ENCODE measurements at regions not wholly inside any gene's neighbourhood (a gene's known extent, or its start where the extent isn't known, plus 50 kb on each side); places are given as distances from the start of the nearest gene placed in this dataset.

DNA sequence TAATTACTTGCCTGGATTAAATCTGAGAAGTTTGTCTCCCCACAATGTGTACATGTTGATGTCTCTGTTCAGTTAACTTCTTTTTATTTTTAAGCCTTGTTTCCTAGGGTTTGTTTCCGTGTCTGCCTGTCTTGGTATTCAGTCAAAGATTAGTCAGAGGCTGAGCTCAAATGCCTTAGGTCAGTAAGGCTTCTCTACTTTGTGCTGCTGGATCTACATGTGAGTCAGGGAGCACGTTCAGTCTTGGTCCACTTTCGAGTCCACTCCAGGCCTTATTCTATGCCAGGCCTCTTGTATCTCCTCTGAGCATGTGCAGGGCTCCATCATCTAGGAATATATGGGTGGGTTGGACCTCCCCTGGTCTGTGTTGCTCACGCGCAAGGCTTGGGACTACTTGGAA, 93.3 kb upstream of the FZD8 start:
- no peaks in the 10 kb centered on the region for H3K27me3 ChIP-seq
- no peaks in the 10 kb centered on the region for H3K36me3 ChIP-seq
- H3K27ac ChIP-seq: no peak overlapping the region
- H3K9me3 ChIP-seq: no peaks in the 10 kb centered on the region
- TF ChIP-seq POLR2A (IDR thresholded peaks at IDR 0.05) (no peak), EP300 (IDR thresholded peaks at IDR 0.05) (no peak), CTCF (IDR thresholded peaks at IDR 0.05) (no peak), POLR2AphosphoS5 (IDR thresholded peaks at IDR 0.05) (no peak)
- 84% methylated on average over 5 of the region's 5 CpGs for WGBS
- no peak overlapping the region for H3K4me3 ChIP-seq
- no peaks in the 10 kb centered on the region for H3K4me1 ChIP-seq
- no peak for DNase-seq (ENCODE audit: low spot score in 2 of 2)

DNA sequence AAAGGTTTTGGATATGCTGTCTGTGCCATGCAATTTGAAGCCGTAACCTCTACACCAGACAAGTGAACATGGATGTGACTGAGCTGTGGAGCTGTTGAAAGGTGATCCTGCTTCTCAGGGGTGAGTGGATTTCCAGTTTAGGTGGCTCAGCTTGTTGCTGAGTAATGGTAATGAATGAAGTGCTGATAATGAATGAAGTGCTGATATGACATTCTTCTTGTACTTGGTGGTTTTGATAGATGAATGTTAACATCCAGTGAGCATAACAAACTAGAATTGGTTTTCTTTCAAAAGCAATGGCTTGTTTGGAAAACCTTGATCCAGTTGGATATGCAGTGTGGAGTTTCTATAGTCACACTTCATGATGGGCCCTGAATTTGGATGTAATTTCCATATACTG, 89.7 kb upstream of the FZD8 start:
- Histone ChIP-seq H3K27me3 (no peaks in the 10 kb centered on the region), H3K9me3 (no peaks in the 10 kb centered on the region), H3K4me1 (no peaks in the 10 kb centered on the region), H3K4me3 (no peak overlapping the region), H3K36me3 (no peaks in the 10 kb centered on the region), H3K27ac (no peak overlapping the region)
- WGBS: 76% methylated on average over 1 of the region's 1 CpG
- TF ChIP-seq CTCF (IDR thresholded peaks at IDR 0.05) (no peak), POLR2AphosphoS5 (IDR thresholded peaks at IDR 0.05) (no peak), EP300 (IDR thresholded peaks at IDR 0.05) (no peak), POLR2A (IDR thresholded peaks at IDR 0.05) (no peak)
- DNase-seq (ENCODE audit: low spot score in 2 of 2): no peak

- Histone ChIP-seq H3K27ac (no peak overlapping the region), H3K36me3 (no peaks in the 10 kb centered on the region), H3K4me1 (no peaks in the 10 kb centered on the region), H3K4me3 (no peak overlapping the region), H3K27me3 (no peaks in the 10 kb centered on the region), H3K9me3 (no peaks in the 10 kb centered on the region)
- DNase-seq (ENCODE audit: low spot score in 2 of 2): no peak
- TF ChIP-seq POLR2A (IDR thresholded peaks at IDR 0.05) (no peak), POLR2AphosphoS5 (IDR thresholded peaks at IDR 0.05) (no peak), CTCF (IDR thresholded peaks at IDR 0.05) (no peak), EP300 (IDR thresholded peaks at IDR 0.05) (no peak)
- 73% methylated on average over 5 of the region's 5 CpGs for WGBS
Observed at GRCh38 chr10:35728341-35728740, 86.2 kb upstream of the FZD8 start.

DNA sequence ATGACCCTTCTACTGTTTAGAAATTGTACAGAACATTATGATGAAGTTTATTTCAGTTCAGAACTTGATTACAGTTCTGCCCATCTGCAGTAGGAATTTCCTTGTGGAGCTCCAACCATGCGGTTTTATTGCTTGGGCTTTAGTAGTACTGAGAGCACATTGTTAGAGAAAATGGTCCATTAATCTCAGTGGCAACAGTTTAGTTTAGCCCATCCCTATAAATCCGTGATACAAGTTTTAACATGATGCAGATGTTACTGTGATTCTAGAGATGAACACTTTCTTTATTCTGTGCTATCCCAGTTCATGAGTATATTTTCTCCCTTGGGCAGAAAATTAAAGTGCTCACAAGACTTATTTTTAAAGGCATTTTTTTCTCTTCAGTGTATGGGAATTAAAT, 84.8 kb upstream of the FZD8 start:
- DNase-seq (ENCODE audit: low spot score in 2 of 2): no peak
- Histone ChIP-seq H3K27ac (no peak overlapping the region), H3K9me3 (no peaks in the 10 kb centered on the region), H3K27me3 (no peaks in the 10 kb centered on the region), H3K4me3 (no peak overlapping the region), H3K4me1 (no peaks in the 10 kb centered on the region), H3K36me3 (no peaks in the 10 kb centered on the region)
- TF ChIP-seq CTCF (IDR thresholded peaks at IDR 0.05): no peak
- TF ChIP-seq POLR2A (IDR thresholded peaks at IDR 0.05): no peak
- no peak for TF ChIP-seq POLR2AphosphoS5 (IDR thresholded peaks at IDR 0.05)
- TF ChIP-seq EP300 (IDR thresholded peaks at IDR 0.05): no peak
- WGBS: 20% methylated on average over 2 of the region's 2 CpGs

- H3K27me3 ChIP-seq: no peaks in the 10 kb centered on the region
- no peak overlapping the region for H3K4me3 ChIP-seq
- no peaks in the 10 kb centered on the region for H3K36me3 ChIP-seq
- no peak for TF ChIP-seq POLR2AphosphoS5 (IDR thresholded peaks at IDR 0.05)
- no peak for TF ChIP-seq CTCF (IDR thresholded peaks at IDR 0.05)
- no peak for TF ChIP-seq EP300 (IDR thresholded peaks at IDR 0.05)
- no peak for TF ChIP-seq POLR2A (IDR thresholded peaks at IDR 0.05)
- WGBS: 92% methylated on average over 5 of the region's 5 CpGs
- H3K9me3 ChIP-seq: no peaks in the 10 kb centered on the region
- no peak for DNase-seq (ENCODE audit: low spot score in 2 of 2)
- no peak overlapping the region for H3K27ac ChIP-seq
- H3K4me1 ChIP-seq: no peaks in the 10 kb centered on the region
Observed at GRCh38 chr10:35723992-35724391, 81.9 kb upstream of the FZD8 start.
